H1 (cell line): ENCODE measurements at regions not wholly inside any gene's neighbourhood (a gene's known extent, or its start where the extent isn't known, plus 50 kb on each side); places are given as distances from the start of the nearest gene placed in this dataset.

Experiments used
- CBX5 ChIP-seq: fragments of 300-800, 300-1000 bp; sonication (generic); IDR thresholded peaks from 2 replicates; pipeline ENCODE4 v1.7.1; 2016; ENCODE audit warnings: antibody characterized with exemption, low read length, low read depth
- CTCF ChIP-seq, 3 experiments: IDR thresholded peaks; 1 replicate in 2 of 3; 2 replicates in 1 of 3; pipeline versions ENCODE4 v1.5.1 to v1.6.1; 2011; ENCODE audit warnings: low read length in 3 of 3, mild to moderate bottlenecking in 3 of 3, inconsistent platforms in 2 of 3, low read depth in 1 of 3, moderate library complexity in 1 of 3; ENCODE audit not compliant: insufficient read depth in 1 of 3; ENCODE audit errors: control extremely low read depth in 1 of 3
- GABPA ChIP-seq: IDR thresholded peaks from 2 replicates; pipeline ENCODE4 v1.6.1; 2011; ENCODE audit warnings: mild to moderate bottlenecking, low read length, moderate library complexity, borderline replicate concordance; ENCODE audit not compliant: insufficient read depth
- KDM1A ChIP-seq: fragments of 200-600, 300-600 bp; sonication (generic); IDR thresholded peaks from 2 replicates; pipeline ENCODE4 v1.7.1; 2016; ENCODE audit warnings: mild to moderate bottlenecking, low read length, borderline replicate concordance
- TF ChIP-seq, protein P1 (sequence below): IDR thresholded peaks from 2 replicates; pipeline ENCODE4 v1.6.1; 2012; ENCODE audit warnings: low read length, inconsistent platforms

DNA sequence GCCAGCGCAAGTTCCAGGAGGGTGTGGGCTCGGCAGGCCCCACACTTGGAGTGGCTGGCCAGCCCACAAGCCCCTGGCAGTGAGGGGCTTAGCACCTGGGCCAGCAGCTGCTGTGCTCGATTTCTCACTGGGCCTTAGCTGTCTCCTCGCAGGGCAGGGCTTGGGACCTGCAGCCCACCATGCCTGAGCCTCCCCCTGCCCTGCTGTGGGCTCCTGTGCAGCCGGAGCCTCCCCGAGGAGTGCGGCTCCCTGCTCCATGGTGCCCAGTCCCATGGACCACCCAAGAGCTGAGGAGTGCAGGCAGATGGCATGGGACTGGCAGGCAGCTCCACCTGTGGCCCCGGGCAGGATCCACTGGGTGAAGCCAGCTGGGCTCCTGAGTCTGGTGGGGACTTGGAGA, 139.2 kb upstream of the CXCL13 start (continued):
- TF ChIP-seq, protein P1, sequence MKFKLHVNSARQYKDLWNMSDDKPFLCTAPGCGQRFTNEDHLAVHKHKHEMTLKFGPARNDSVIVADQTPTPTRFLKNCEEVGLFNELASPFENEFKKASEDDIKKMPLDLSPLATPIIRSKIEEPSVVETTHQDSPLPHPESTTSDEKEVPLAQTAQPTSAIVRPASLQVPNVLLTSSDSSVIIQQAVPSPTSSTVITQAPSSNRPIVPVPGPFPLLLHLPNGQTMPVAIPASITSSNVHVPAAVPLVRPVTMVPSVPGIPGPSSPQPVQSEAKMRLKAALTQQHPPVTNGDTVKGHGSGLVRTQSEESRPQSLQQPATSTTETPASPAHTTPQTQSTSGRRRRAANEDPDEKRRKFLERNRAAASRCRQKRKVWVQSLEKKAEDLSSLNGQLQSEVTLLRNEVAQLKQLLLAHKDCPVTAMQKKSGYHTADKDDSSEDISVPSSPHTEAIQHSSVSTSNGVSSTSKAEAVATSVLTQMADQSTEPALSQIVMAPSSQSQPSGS: no peak
- no peak for TF ChIP-seq CBX5
- no peak for TF ChIP-seq GABPA
- no peak for TF ChIP-seq KDM1A
- no peak for TF ChIP-seq CTCF (IDR thresholded peaks at IDR 0.05; ENCODE audit: control extremely low read depth in 1 of 3, insufficient read depth in 1 of 3, low read depth in 1 of 3, low read length in 3 of 3)
